OCI-LY1 (cell line): ENCODE measurements at regions not wholly inside any gene's neighbourhood (a gene's known extent, or its start where the extent isn't known, plus 50 kb on each side); places are given as distances from the start of the nearest gene placed in this dataset.

Source experiments
- CTCF ChIP-seq: fragments of 200-600 bp; sonication (generic), shearing (Covaris generic); IDR thresholded peaks from 2 replicates; pipeline ENCODE4 v1.5.1; 2017; ENCODE audit warnings: mild to moderate bottlenecking, antibody characterized with exemption, low read length, moderate library complexity, mixed read lengths
- EZH2 ChIP-seq: fragments of 200-600 bp; sonication (generic), shearing (Covaris generic); IDR thresholded peaks from 2 replicates; pipeline ENCODE4 v1.8.0; 2017; ENCODE audit warnings: borderline replicate concordance, mixed run types, mild to moderate bottlenecking, antibody characterized with exemption, low read length, moderate library complexity, mixed read lengths

- TF ChIP-seq CTCF (no peak), EZH2 (no peak)
Measured at GRCh38 chr10:117443686-117444041, 68.4 kb upstream of the PDZD8 start.
